NCI-H1694 treated with DMSO at 0.1 percent for 48 hours (cell line): ENCODE measurements at regions not wholly inside any gene's neighbourhood (a gene's known extent, or its start where the extent isn't known, plus 50 kb on each side); places are given as distances from the start of the nearest gene placed in this dataset.

ENCODE experiments used
- DNase-seq: peaks from one replicate; lab custom pipeline; 2025; lab: John Stamatoyannopoulos, UW

- no peak for DNase-seq
Measured at GRCh38 chr15:70443486-70444273, 319.7 kb downstream of the UACA start.

DNA sequence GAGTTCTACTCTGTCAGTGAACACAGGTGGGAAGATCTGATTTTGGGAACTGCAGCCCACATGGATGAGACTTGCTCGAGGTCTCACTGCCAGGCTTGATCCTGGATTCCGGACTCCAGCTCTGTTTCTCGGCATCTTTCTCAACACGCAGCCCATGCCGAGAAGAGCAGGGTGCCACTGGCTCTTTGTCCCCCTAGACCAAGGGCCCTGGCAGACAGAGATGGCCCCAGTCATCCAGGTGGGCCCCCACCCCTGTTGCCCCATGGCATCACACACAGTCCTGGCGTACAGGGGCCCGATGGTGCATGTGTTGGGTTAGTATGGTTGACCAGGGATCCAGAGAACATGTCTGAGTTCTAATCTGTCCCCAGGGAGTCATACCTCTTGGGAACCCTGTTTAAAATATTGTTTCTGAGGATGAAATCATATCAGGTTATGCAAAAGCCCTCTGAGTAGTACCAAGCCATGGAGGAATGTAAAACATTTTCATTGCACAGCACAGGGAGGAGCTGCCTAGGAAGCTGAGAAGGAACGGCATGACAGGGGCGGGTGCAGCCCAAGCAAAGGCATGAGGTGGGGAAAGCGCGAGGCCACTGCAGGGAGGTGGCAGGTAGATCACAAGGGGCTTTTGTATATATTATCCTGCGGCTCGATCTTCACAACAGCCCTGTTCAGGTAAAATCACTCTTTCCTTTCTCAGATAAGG is 320.6 kb downstream of the UACA start:
- no peak for DNase-seq

DNA sequence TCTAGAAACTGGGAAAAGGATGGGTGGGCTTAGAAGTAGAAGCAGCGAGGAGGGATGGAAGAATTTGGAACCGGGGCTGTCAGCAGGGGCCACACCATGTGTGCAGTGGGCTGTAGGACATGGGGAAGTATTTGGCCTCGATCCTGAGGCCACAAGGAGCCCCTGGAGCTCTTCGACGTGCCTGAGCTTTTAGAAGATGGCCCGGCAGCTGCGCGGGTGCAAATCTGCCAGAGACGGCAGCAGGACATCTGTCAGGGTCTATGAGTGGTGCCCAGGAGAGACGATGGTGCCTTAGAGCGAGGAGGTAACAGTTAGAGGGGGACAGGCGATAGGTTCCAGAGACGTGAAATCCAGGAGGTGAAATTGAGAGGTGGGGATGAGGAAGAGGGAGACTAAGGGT is 321.1 kb downstream of the UACA start:
- no peak for DNase-seq

DNA sequence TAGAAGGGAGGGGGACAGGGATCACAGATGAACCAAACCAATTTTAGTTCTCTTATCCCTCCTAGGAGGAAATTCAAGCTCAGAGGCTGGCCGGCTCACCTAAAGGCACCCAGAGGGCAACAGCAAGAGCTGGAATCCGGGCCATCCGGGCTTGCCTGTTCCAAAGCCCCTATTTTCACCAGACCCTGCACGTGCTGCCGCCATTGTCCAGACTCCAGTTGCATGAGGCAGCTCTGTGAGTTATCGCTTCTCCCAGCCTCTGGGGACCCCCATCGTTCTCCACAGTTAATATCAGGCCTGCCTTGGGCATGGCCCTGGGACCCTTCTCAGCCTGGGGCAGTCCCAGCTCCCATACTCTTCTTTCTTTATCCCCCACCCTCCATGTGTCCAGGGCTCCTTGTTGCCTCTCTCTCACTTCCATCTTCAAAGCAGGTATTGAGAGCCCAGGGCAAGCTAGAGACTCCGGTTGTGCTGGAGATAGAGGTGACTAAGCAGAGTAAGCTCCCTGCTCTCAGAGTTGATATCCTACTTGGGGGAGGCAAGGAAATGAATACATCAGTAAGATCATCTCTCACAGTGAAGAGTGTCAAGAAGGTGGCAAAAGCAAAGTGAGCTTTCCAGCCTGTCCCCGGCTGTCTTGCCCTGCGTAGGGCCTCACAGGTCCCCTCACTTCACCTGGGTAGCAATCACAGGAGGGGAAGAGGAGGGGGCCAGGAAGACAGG is 322.8 kb downstream of the UACA start:
- DNase-seq = no peak

- no peak for DNase-seq
Measured at GRCh38 chr15:70439880-70440279, 323.5 kb downstream of the UACA start.

DNA sequence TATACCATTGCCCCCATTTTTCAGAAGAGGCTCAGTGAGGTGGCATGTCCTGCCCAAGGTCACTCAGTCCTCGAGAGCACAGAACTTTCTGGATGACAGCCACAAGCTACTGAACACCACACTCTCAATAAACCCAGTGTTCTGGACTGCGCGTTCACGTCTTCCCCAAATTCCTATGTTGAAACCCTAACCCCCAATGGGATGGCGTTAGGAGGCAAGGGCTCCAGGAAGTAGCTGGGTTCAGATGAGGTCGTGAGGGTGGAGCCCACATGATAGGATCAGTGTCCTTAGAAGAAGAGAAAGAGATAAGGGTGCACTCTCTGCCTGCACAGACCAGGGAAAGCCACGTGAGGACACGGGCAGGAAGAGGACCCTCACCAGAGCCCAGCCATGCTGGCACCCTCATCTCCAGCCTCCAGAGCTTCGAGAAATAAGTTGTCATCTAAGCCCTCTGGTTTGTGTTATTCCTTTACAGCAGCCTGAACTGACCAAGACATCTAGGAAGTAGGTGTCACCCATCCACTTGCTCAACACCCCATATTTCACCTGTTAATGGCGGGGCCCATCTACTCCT is 324.0 kb downstream of the UACA start:
- DNase-seq = no peak

DNA sequence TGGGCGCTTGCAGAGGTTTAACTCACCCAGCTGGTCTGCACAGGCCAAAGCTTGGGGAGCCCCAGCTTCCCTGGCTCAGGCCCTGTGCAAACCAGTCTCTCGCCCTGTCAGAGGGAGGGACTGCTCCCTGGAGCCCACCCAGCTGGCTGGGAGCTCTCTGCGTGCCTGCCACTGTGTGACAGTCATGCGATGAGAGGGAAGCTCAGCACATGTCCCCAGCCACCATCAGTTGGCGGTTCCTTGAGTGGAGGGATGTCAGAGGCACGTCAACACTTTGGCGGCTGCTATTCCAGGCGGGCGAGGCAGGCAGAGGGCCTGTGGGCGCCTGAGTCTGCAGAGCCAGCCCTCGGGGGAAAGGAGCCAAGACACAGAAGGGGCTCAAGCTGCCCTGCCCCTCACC is 324.6 kb downstream of the UACA start:
- no peak for DNase-seq

- DNase-seq = no peak
Measured at GRCh38 chr15:70437882-70438451, 325.4 kb downstream of the UACA start.

- DNase-seq = no peak
Measured at GRCh38 chr15:70437089-70437488, 326.3 kb downstream of the UACA start.

GRCh38 chr15:70436428-70436827 is 326.9 kb downstream of the UACA start:
- DNase-seq = no peak

GRCh38 chr15:70435872-70436271 is 327.5 kb downstream of the UACA start:
- DNase-seq = no peak

- DNase-seq = no peak
Measured at GRCh38 chr15:70435369-70435768, 328.0 kb downstream of the UACA start.

DNA sequence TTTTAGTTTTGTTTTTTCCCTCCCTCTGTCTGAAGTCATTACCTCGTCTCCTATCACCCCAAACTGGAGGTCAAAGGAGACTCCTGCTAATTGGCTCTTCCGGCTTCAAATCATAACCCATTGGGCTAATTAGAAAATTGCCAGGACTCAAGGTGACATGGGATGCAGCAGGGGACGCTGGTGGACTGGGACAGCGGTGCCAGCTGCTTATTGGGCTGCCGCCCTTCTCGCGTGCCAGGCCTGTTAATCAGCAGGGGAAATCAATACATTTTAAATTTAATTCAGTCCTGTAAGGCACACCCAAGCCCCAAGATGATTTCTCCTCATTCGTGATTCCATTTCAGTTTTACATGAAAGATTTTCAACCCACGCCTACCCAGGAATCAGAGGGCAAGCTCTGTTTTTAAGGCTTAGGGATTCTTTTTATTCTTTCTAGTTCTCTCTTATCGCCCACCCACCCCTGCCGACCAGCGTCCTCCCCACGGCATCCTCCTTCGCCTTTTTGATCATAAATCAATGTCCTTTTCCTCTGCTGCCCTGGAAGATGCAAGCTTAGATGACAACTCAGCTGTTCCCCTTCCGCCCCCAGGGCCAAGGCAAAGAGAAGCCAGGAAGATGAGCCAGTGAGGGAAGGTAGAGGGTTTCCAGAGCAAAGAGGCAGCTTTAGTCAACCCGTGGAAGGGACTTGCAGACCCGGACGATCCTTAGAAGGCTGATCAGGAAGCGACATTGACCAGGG is 329.6 kb downstream of the UACA start:
- DNase-seq = no peak

DNA sequence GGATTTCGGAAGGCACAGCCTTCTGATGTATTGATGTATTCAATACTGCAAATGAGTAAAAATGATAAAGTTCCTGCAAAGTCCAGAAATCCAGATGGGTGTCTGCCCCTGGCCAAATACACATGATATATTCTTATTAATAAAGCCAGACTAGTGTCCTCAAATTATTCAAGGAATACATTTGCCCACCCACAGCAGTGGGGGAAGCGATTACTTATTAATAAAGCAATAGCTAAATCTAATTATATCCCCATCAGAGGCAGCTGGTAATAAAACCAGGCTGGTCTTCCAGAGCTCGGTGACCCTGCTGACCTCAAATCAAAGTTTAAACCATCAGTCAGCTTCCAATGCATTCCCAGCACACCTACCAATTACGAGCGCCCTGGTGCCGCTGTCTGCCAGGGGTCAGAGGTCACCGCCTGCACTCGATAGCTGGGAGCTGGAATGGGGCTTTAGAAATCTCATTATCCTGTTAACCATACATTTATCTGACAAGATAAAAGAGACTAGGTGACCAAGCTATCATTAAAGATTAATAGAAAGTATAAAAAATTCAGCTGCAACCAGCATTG is 330.3 kb downstream of the UACA start:
- no peak for DNase-seq

GRCh38 chr15:70431854-70432253 is 331.5 kb downstream of the UACA start:
- DNase-seq = no peak

DNA sequence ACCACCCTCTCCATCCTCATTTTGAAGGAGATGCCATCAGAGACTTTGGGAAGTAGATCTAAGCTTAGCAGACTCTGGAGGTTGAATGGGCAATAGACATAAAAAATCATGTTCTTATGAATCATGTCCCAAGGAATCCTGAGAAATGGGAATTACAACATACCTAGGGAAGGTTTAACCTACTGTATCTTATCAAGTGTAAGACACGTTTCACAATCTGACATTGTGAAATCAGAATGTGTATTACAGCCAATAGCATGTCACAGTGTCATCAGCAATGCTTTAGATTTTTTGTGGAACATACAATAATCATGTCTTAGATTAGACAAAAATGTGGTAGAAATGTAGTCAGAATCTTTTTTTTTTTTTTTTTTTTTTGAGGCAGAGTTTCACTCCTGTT is 332.4 kb upstream of the TLE3 start:
- DNase-seq = no peak

GRCh38 chr15:70429056-70429722 is 331.5 kb upstream of the TLE3 start:
- DNase-seq = no peak

DNA sequence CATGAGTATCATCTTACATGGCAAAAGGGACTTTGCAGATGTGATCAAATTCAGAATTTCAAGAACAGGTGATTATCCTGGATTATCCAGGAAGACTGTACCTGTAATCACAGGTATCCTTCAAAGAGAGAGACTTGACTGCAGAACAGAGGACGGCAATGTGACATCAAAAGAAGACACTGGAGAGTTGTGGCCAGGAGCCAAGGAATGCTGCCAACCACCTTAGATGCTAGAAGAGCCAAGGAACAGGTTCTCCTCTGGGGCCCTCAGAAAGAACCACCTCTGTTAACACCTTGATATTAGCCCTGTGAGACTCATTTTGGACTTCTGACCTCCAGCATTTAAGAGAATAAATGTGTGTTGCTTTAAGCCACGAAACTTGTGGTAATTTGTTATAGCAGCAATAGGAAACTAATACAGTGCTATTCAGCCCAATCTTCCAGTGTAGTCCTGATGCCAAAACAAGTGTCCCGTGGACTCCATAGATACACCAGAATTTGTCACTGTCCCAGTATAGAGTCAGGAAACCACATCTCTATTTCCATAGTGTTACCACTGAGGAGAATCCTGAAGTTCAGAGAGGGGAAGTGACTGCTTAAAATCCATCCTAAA is 330.6 kb upstream of the TLE3 start:
- DNase-seq = no peak

GRCh38 chr15:70427167-70428120 is 329.7 kb upstream of the TLE3 start:
- no peak for DNase-seq
